SK-N-SH (cell line): ENCODE measurements at regions not wholly inside any gene's neighbourhood (a gene's known extent, or its start where the extent isn't known, plus 50 kb on each side); places are given as distances from the start of the nearest gene placed in this dataset.

Experiments
- CTCF ChIA-PET: fragments of 300-600, 350-600 bp; formaldehyde crosslinking; extraction: SDS; loops from one replicate; lab custom pipeline; 2021; lab: Yijun Ruan, JAX
- POLR2A ChIA-PET: fragments of 350-600 bp; sonication (Branson Sonifier 250); formaldehyde crosslinking; extraction: SDS; loops from one replicate; lab custom pipeline; 2020; ENCODE audit warnings: antibody characterized with exemption, inconsistent platforms; lab: Yijun Ruan, JAX
- DNase-seq: peaks from one replicate; pipeline ENCODE4 v3.0.0; 2012
- H2AFZ ChIP-seq: fragments of 200-600 bp; sonication (generic); 2 replicates; pipeline ENCODE4 v1.8.1; 2016; ENCODE audit warnings: antibody characterized with exemption, mild to moderate bottlenecking, low read depth
- H3F3A ChIP-seq: fragments of 200-600 bp; sonication (generic); replicated peaks from 2 replicates; pipeline ENCODE3; 2016; ENCODE audit warnings: antibody characterized with exemption, mild to moderate bottlenecking; ENCODE audit not compliant: insufficient read depth
- H3K27ac ChIP-seq, 2 experiments: fragments of 200-500 bp in 1 of 2; fragments of 200-600 bp in 1 of 2; sonication (Bioruptor generic) in 1 of 2; sonication (generic), shearing (Covaris generic) in 1 of 2; 2 replicates each; pipeline versions ENCODE4 v1.5.1 to v1.6.1; 2014 to 2016; ENCODE audit warnings: low read depth in 2 of 2, inconsistent platforms in 1 of 2, low read length in 1 of 2, mild to moderate bottlenecking in 1 of 2, mixed read lengths in 1 of 2
- H3K27me3 ChIP-seq: fragments of 200-600 bp; sonication (generic), shearing (Covaris generic); 2 replicates; pipeline ENCODE4 v1.6.1; 2016; ENCODE audit warnings: mixed run types; ENCODE audit not compliant: insufficient read depth
- H3K36me3 ChIP-seq, 2 experiments: fragments of 200-500 bp in 1 of 2; fragments of 200-600 bp in 1 of 2; sonication (Bioruptor generic) in 1 of 2; sonication (generic) in 1 of 2; replicated peaks in 1 of 2; 2 replicates each; pipeline versions ENCODE3 to v1.5.1; 2014 to 2016; ENCODE audit warnings: low read length in 1 of 2, mild to moderate bottlenecking in 1 of 2; ENCODE audit not compliant: insufficient read depth in 2 of 2, control insufficient read depth in 1 of 2
- H3K4me1 ChIP-seq, 2 experiments: fragments of 200-500 bp in 1 of 2; fragments of 200-600 bp in 1 of 2; sonication (Bioruptor generic) in 1 of 2; sonication (generic), shearing (Covaris generic) in 1 of 2; 2 replicates each; pipeline versions ENCODE4 v1.5.1 to v1.6.1; 2014 to 2016; ENCODE audit warnings: low read depth in 1 of 2, low read length in 1 of 2, mixed run types in 1 of 2; ENCODE audit not compliant: insufficient read depth in 2 of 2, control insufficient read depth in 1 of 2
- H3K4me2 ChIP-seq: fragments of 200-600 bp; sonication (generic), shearing (Covaris generic); 2 replicates; pipeline ENCODE4 v1.6.1; 2017; ENCODE audit warnings: mixed run types
- H3K4me3 ChIP-seq, 2 experiments: fragments of 200-500 bp in 1 of 2; fragments of 200-600 bp in 1 of 2; sonication (Bioruptor generic) in 1 of 2; sonication (generic), shearing (Covaris generic) in 1 of 2; 2 replicates each; pipeline versions ENCODE4 v1.5.1 to v1.8.1; 2014 to 2016; ENCODE audit warnings: low read depth in 2 of 2, inconsistent platforms in 1 of 2, low read length in 1 of 2, mild to moderate bottlenecking in 1 of 2, mixed read lengths in 1 of 2, moderate library complexity in 1 of 2
- H3K79me2 ChIP-seq: fragments of 200-600 bp; sonication (generic); 2 replicates; pipeline ENCODE4 v1.8.1; 2017; ENCODE audit warnings: mild to moderate bottlenecking; ENCODE audit not compliant: insufficient read depth
- H3K9ac ChIP-seq: fragments of 200-600 bp; sonication (generic); 2 replicates; pipeline ENCODE4 v1.6.1; 2017; ENCODE audit warnings: mixed run types
- H3K9me2 ChIP-seq: fragments of 200-600 bp; sonication (generic); 2 replicates; pipeline ENCODE4 v1.6.1; 2017; ENCODE audit warnings: mixed run types
- H3K9me3 ChIP-seq: fragments of 200-600 bp; sonication (generic); 2 replicates; pipeline ENCODE4 v1.6.1; 2017; ENCODE audit warnings: mixed run types, mild to moderate bottlenecking, moderate library complexity
- H4K20me1 ChIP-seq: fragments of 200-600 bp; sonication (generic); 2 replicates; pipeline ENCODE4 v1.6.1; 2017; ENCODE audit warnings: mild to moderate bottlenecking, mixed run types; ENCODE audit not compliant: insufficient read depth
- EZH2phosphoT487 ChIP-seq: fragments of 200-600 bp; sonication (generic); IDR thresholded peaks from 2 replicates; pipeline ENCODE4 v1.6.1; 2017; ENCODE audit warnings: low read depth, mixed run types, mild to moderate bottlenecking, antibody characterized with exemption, moderate library complexity, borderline replicate concordance
- FOSL2 ChIP-seq: IDR thresholded peaks from 2 replicates; pipeline ENCODE4 v1.4.0; 2012; ENCODE audit warnings: low read depth, mild to moderate bottlenecking, moderate library complexity, borderline replicate concordance
- FOXM1 ChIP-seq: IDR thresholded peaks from 2 replicates; pipeline ENCODE4 v1.4.0; 2012; ENCODE audit warnings: low read depth, mild to moderate bottlenecking
- GABPA ChIP-seq: IDR thresholded peaks from 2 replicates; pipeline ENCODE4 v1.4.0; 2012; ENCODE audit warnings: low read depth, mild to moderate bottlenecking
- JUND ChIP-seq: IDR thresholded peaks from 2 replicates; pipeline ENCODE4 v1.4.0; 2012
- MXI1 ChIP-seq: IDR thresholded peaks from 2 replicates; pipeline ENCODE4 v1.6.1; 2012; ENCODE audit warnings: mild to moderate bottlenecking, low read depth, low read length, improper control_type of control experiment
- NFIC ChIP-seq: IDR thresholded peaks from 2 replicates; pipeline ENCODE4 v1.4.0; 2012; ENCODE audit warnings: borderline replicate concordance
- RCOR1 ChIP-seq: fragments of 150-350 bp; IDR thresholded peaks from 2 replicates; pipeline ENCODE4 v1.6.1; 2017; ENCODE audit warnings: antibody characterized with exemption, low read length
- RFX5 ChIP-seq: IDR thresholded peaks from 2 replicates; pipeline ENCODE4 v1.6.1; 2012; ENCODE audit warnings: mild to moderate bottlenecking, improper control_type of control experiment, low read length
- RXRA ChIP-seq: IDR thresholded peaks from 2 replicates; pipeline ENCODE4 v1.4.0; 2012; ENCODE audit warnings: low read depth, mild to moderate bottlenecking, borderline replicate concordance
- SMC3 ChIP-seq: IDR thresholded peaks from 2 replicates; pipeline ENCODE4 v1.6.1; 2012; ENCODE audit warnings: low read depth, low read length, improper control_type of control experiment
- TAF1 ChIP-seq: IDR thresholded peaks from 2 replicates; pipeline ENCODE4 v1.6.1; 2012; ENCODE audit warnings: low read depth, mild to moderate bottlenecking, low read length, moderate library complexity, borderline replicate concordance
- YY1 ChIP-seq: IDR thresholded peaks from 2 replicates; pipeline ENCODE4 v1.4.0; 2012; ENCODE audit warnings: low read depth, mild to moderate bottlenecking
- WGBS: methylation state at CpG from one replicate; pipeline ENCODE4 v1.1.6; 2017; ENCODE audit warnings: low lambda C conversion rate; 5-methylcytosine and 5-hydroxymethylcytosine counted together
- TF ChIP-seq, protein P1 (sequence below): IDR thresholded peaks from 2 replicates; pipeline ENCODE4 v1.6.1; 2012; ENCODE audit warnings: mild to moderate bottlenecking, low read depth, low read length, moderate library complexity
- TF ChIP-seq, protein P2 (sequence below): fragments of 150-350 bp; IDR thresholded peaks from 2 replicates; pipeline ENCODE4 v1.6.1; 2016; ENCODE audit warnings: mild to moderate bottlenecking, low read depth, low read length
- TF ChIP-seq, protein P3 (sequence below): fragments of 150-350 bp; IDR thresholded peaks from 2 replicates; pipeline ENCODE4 v1.6.1; 2017; ENCODE audit warnings: antibody characterized with exemption, low read length, low read depth, borderline replicate concordance

DNA sequence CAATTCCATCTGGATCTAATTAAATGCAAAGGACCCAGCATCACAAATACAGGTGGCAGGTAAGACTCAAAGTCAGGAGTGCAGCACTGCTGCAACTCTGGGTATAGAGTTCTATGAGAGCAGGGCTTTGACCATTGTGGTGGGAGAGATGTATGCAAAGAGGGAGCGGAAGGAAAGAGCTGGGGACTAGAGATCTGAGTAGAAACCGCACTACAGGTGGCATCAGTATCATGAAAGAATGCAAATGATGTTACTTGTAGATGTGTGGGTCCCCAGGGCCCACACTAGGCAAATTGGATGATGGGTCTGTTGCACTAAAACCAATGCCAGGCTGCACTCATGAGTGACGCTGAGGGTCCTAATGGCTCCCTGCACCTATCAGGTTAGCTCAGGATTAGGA, 287.1 kb upstream of the ASIC2 start:
- H3K4me2 ChIP-seq: no peak overlapping the region
- H3K27ac ChIP-seq: no peak overlapping the region
- H2AFZ ChIP-seq: no peak overlapping the region
- no peaks in the 10 kb centered on the region for H3K9me2 ChIP-seq
- H3K4me3 ChIP-seq: no peak overlapping the region
- H3F3A ChIP-seq: no peaks in the 10 kb centered on the region
- H3K9ac ChIP-seq: no peak overlapping the region
- ChIA-PET POLR2A (no interaction called here), CTCF (interaction anchor here (1.6 kb wide), 1 partner anchor 11 kb away, joined by 3 read pairs; no protein-coding TSS in a partner anchor)
- DNase-seq: no peak
- H4K20me1 ChIP-seq: no peaks in the 10 kb centered on the region
- no peaks in the 10 kb centered on the region for H3K9me3 ChIP-seq
- 38% methylated on average over 2 of the region's 3 CpGs for WGBS
- no peaks in the 10 kb centered on the region for H3K79me2 ChIP-seq
- H3K4me1 ChIP-seq: no peaks in the 10 kb centered on the region; a peak in 1 of 4 replicates
- H3K27me3 ChIP-seq: no peaks in the 10 kb centered on the region
- no peaks in the 10 kb centered on the region for H3K36me3 ChIP-seq
- TF ChIP-seq GABPA (no peak), YY1 (no peak), MXI1 (no peak), FOSL2 (no peak), RCOR1 (no peak), NFIC (no peak), FOXM1 (no peak), SMC3 (no peak), RFX5 (no peak), EZH2phosphoT487 (no peak), JUND (no peak), TAF1 (no peak), RXRA (no peak)
- TF ChIP-seq, protein P1, sequence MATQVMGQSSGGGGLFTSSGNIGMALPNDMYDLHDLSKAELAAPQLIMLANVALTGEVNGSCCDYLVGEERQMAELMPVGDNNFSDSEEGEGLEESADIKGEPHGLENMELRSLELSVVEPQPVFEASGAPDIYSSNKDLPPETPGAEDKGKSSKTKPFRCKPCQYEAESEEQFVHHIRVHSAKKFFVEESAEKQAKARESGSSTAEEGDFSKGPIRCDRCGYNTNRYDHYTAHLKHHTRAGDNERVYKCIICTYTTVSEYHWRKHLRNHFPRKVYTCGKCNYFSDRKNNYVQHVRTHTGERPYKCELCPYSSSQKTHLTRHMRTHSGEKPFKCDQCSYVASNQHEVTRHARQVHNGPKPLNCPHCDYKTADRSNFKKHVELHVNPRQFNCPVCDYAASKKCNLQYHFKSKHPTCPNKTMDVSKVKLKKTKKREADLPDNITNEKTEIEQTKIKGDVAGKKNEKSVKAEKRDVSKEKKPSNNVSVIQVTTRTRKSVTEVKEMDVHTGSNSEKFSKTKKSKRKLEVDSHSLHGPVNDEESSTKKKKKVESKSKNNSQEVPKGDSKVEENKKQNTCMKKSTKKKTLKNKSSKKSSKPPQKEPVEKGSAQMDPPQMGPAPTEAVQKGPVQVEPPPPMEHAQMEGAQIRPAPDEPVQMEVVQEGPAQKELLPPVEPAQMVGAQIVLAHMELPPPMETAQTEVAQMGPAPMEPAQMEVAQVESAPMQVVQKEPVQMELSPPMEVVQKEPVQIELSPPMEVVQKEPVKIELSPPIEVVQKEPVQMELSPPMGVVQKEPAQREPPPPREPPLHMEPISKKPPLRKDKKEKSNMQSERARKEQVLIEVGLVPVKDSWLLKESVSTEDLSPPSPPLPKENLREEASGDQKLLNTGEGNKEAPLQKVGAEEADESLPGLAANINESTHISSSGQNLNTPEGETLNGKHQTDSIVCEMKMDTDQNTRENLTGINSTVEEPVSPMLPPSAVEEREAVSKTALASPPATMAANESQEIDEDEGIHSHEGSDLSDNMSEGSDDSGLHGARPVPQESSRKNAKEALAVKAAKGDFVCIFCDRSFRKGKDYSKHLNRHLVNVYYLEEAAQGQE: no peak
- TF ChIP-seq, protein P2, sequence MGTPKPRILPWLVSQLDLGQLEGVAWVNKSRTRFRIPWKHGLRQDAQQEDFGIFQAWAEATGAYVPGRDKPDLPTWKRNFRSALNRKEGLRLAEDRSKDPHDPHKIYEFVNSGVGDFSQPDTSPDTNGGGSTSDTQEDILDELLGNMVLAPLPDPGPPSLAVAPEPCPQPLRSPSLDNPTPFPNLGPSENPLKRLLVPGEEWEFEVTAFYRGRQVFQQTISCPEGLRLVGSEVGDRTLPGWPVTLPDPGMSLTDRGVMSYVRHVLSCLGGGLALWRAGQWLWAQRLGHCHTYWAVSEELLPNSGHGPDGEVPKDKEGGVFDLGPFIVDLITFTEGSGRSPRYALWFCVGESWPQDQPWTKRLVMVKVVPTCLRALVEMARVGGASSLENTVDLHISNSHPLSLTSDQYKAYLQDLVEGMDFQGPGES: no peak
- TF ChIP-seq, protein P3, sequence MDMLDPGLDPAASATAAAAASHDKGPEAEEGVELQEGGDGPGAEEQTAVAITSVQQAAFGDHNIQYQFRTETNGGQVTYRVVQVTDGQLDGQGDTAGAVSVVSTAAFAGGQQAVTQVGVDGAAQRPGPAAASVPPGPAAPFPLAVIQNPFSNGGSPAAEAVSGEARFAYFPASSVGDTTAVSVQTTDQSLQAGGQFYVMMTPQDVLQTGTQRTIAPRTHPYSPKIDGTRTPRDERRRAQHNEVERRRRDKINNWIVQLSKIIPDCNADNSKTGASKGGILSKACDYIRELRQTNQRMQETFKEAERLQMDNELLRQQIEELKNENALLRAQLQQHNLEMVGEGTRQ: no peak
